ENCODE measurements at regions not wholly inside any gene's neighbourhood (a gene's known extent, or its start where the extent isn't known, plus 50 kb on each side); places are given as distances from the start of the nearest gene placed in this dataset.
"Not testable (repeated sequence)": the region's sequence is repeated elsewhere in the genome, so short reads cannot be mapped to it uniquely, and the experiment has no call there.

DNA sequence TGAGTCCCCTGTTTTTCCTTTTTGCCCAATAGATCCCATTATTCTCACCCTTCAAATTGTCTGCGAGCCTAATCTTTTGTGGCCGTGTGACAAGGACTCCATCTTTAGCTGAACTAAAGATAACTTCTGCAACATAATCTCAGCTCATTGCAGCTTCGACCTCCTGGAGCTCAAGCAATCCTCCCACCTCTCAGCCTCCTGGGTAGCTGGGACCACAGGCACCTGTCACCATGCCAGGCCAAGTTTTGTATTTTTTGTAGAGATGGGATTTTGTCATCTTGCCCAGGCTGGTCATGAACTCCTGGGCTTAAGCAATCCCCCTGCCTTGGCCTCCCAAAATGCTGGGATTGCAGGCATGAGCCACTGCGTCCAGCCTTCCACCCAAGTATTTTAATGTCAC is 161.0 kb downstream of the GJA1 start:
- ATAC-seq (no peak), DNase-seq (ENCODE audit: extremely low read depth in 1 of 4, low spot score in 3 of 4) (no peak), FAIRE-seq (no peak)
- ChIA-PET CTCF (ENCODE audit: low intra/inter-chr PET ratio) (no interaction called here), POLR2A (no interaction called here)
- H3K79me2 ChIP-seq (ENCODE audit: control insufficient read depth, insufficient read depth, low read length) = no peaks in the 10 kb centered on the region
- H3K36me3 ChIP-seq (ENCODE audit: control insufficient read depth, insufficient read depth, low read length) = no peaks in the 10 kb centered on the region
- WGBS (ENCODE audit: insufficient coverage, low coverage, missing lambda C conversion rate) = 0% methylated on average over 4 of the region's 4 CpGs
- no peak overlapping the region for H3K27ac ChIP-seq (ENCODE audit: extremely low read depth, low read depth, low read length)
- H3K9me1 ChIP-seq (ENCODE audit: control insufficient read depth, insufficient read depth, low read length) = no peaks in the 10 kb centered on the region
- no peak overlapping the region for H3K4me2 ChIP-seq (ENCODE audit: insufficient read depth, low read length)
- H3K9me3 ChIP-seq (replicated peaks; ENCODE audit: control insufficient read depth, insufficient read depth, low read depth, low read length) = no peaks in the 10 kb centered on the region
- H3K4me1 ChIP-seq (replicated peaks in 1 of 2; ENCODE audit: control insufficient read depth in 2 of 2, insufficient read depth in 2 of 2, low read length in 2 of 2) = no peaks in the 10 kb centered on the region
- in situ Hi-C loops (cut with MboI) = no loop called here
- no TSS peak for BruUV-seq (replicated peaks)
- no peak overlapping the region for H3K9ac ChIP-seq (ENCODE audit: insufficient read depth in 1 of 2, low read depth in 2 of 2, low read length in 2 of 2)
- no peaks in the 10 kb centered on the region for H4K20me1 ChIP-seq (replicated peaks; ENCODE audit: control insufficient read depth, insufficient read depth, low read length)
- TF ChIP-seq ZNF655 (CRISPR knock-in tag; IDR thresholded peaks at IDR 0.05) = no peak
- no peaks in the 10 kb centered on the region for H3K27me3 ChIP-seq (ENCODE audit: control insufficient read depth in 2 of 2, insufficient read depth in 2 of 2, low read length in 2 of 2)
- H2AFZ ChIP-seq (ENCODE audit: low read depth, low read length) = no peak overlapping the region
- no peak overlapping the region for H3K4me3 ChIP-seq
- intact Hi-C loops (cut with micrococcal nuclease) = no loop called here

DNA sequence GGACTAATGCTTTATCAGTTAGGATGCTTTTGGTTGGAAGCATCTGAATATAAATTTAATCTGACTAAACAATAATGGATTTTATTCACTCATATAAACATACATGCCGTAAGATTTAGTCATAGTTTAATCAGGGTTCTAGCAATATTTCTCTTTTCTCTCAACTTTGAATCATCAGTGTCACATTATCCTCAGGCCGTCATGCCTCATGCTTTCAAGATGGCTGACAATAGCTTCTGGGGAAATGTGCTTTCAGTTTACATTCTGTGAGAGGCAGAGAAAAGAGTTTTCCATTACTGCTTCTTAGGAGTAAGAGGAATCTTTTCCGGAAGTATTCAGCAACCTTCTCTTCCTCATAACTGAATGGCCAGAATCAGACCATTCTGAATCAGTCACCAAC is 162.2 kb downstream of the GJA1 start:
- FAIRE-seq (no peak), DNase-seq (ENCODE audit: extremely low read depth in 1 of 4, low spot score in 3 of 4) (no peak), ATAC-seq (no peak)
- H3K36me3 ChIP-seq (ENCODE audit: control insufficient read depth, insufficient read depth, low read length) = no peaks in the 10 kb centered on the region
- BruUV-seq (replicated peaks) = no TSS peak
- H3K4me2 ChIP-seq (ENCODE audit: insufficient read depth, low read length) = no peak overlapping the region
- ChIA-PET CTCF (ENCODE audit: low intra/inter-chr PET ratio) (no interaction called here), POLR2A (no interaction called here)
- H3K4me3 ChIP-seq = no peak overlapping the region
- no peaks in the 10 kb centered on the region for H3K9me3 ChIP-seq (replicated peaks; ENCODE audit: control insufficient read depth, insufficient read depth, low read depth, low read length)
- H2AFZ ChIP-seq (ENCODE audit: low read depth, low read length) = no peak overlapping the region
- 0% methylated on average over 3 of the region's 3 CpGs for WGBS (ENCODE audit: insufficient coverage, low coverage, missing lambda C conversion rate)
- no peaks in the 10 kb centered on the region for H4K20me1 ChIP-seq (replicated peaks; ENCODE audit: control insufficient read depth, insufficient read depth, low read length)
- no peak for TF ChIP-seq SIN3A (IDR thresholded peaks at IDR 0.05; ENCODE audit: borderline replicate concordance in 2 of 2, control insufficient read depth in 1 of 2, low read depth in 2 of 2, low read length in 2 of 2)
- no peak for TF ChIP-seq NFE2L1 (tag; IDR thresholded peaks at IDR 0.05; ENCODE audit: borderline replicate concordance, low read depth)
- TF ChIP-seq NFE2 (IDR thresholded peaks at IDR 0.05; ENCODE audit: low read depth) = no peak
- TF ChIP-seq, protein P1, sequence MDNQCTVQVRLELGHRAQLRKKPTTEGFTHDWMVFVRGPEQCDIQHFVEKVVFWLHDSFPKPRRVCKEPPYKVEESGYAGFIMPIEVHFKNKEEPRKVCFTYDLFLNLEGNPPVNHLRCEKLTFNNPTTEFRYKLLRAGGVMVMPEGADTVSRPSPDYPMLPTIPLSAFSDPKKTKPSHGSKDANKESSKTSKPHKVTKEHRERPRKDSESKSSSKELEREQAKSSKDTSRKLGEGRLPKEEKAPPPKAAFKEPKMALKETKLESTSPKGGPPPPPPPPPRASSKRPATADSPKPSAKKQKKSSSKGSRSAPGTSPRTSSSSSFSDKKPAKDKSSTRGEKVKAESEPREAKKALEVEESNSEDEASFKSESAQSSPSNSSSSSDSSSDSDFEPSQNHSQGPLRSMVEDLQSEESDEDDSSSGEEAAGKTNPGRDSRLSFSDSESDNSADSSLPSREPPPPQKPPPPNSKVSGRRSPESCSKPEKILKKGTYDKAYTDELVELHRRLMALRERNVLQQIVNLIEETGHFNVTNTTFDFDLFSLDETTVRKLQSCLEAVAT (IDR thresholded peaks at IDR 0.05) = no peak
- no peak for TF ChIP-seq BRF1 (IDR thresholded peaks at IDR 0.05; ENCODE audit: borderline replicate concordance, extremely low read depth, insufficient read length)
- no peak for TF ChIP-seq TBP (optimal IDR thresholded peaks at IDR 0.05; ENCODE audit: low read depth, low read length)
- no peak overlapping the region for H3K27ac ChIP-seq (ENCODE audit: extremely low read depth, low read depth, low read length)
- H3K9ac ChIP-seq (ENCODE audit: insufficient read depth in 1 of 2, low read depth in 2 of 2, low read length in 2 of 2) = no peak overlapping the region
- no peaks in the 10 kb centered on the region for H3K27me3 ChIP-seq (ENCODE audit: control insufficient read depth in 2 of 2, insufficient read depth in 2 of 2, low read length in 2 of 2)
- no peaks in the 10 kb centered on the region for H3K9me1 ChIP-seq (ENCODE audit: control insufficient read depth, insufficient read depth, low read length)
- intact Hi-C loops (cut with micrococcal nuclease) = no loop called here
- H3K79me2 ChIP-seq (ENCODE audit: control insufficient read depth, insufficient read depth, low read length) = no peaks in the 10 kb centered on the region
- no peaks in the 10 kb centered on the region for H3K4me1 ChIP-seq (replicated peaks in 1 of 2; ENCODE audit: control insufficient read depth in 2 of 2, insufficient read depth in 2 of 2, low read length in 2 of 2)
- in situ Hi-C loops (cut with MboI) = no loop called here

- H4K20me1 ChIP-seq (replicated peaks; ENCODE audit: control insufficient read depth, insufficient read depth, low read length); ATAC-seq; H3K4me3 ChIP-seq; H3K79me2 ChIP-seq (ENCODE audit: control insufficient read depth, insufficient read depth, low read length); H2AFZ ChIP-seq (ENCODE audit: low read depth, low read length); H3K4me2 ChIP-seq (ENCODE audit: insufficient read depth, low read length); intact Hi-C loops (cut with micrococcal nuclease); CTCF ChIA-PET (ENCODE audit: low intra/inter-chr PET ratio); H3K9me1 ChIP-seq (ENCODE audit: control insufficient read depth, insufficient read depth, low read length); H3K27ac ChIP-seq (ENCODE audit: extremely low read depth, low read depth, low read length); BruUV-seq (replicated peaks); H3K9me3 ChIP-seq (replicated peaks; ENCODE audit: control insufficient read depth, insufficient read depth, low read depth, low read length); H3K36me3 ChIP-seq (ENCODE audit: control insufficient read depth, insufficient read depth, low read length); H3K4me1 ChIP-seq (replicated peaks in 1 of 2; ENCODE audit: control insufficient read depth in 2 of 2, insufficient read depth in 2 of 2, low read length in 2 of 2); FAIRE-seq; H3K27me3 ChIP-seq (ENCODE audit: control insufficient read depth in 2 of 2, insufficient read depth in 2 of 2, low read length in 2 of 2); in situ Hi-C loops (cut with MboI); DNase-seq (ENCODE audit: extremely low read depth in 1 of 4, low spot score in 3 of 4); H3K9ac ChIP-seq (ENCODE audit: insufficient read depth in 1 of 2, low read depth in 2 of 2, low read length in 2 of 2): not testable (repeated sequence)
- POLR2A ChIA-PET = interaction anchor here (0.6 to 1.3 kb wide), 2 partner anchors 15 to 1510 kb away, joined by 3 to 4 read pairs; no protein-coding TSS in a partner anchor
- 0% methylated on average over 6 of the region's 6 CpGs for WGBS (ENCODE audit: insufficient coverage, low coverage, missing lambda C conversion rate)
Measured at GRCh38 chr6:121599331-121599730, 163.9 kb downstream of the GJA1 start.

All from K562 (cell line).